ENCODE measurements at regions not wholly inside any gene's neighbourhood (a gene's known extent, or its start where the extent isn't known, plus 50 kb on each side); places are given as distances from the start of the nearest gene placed in this dataset.

DNA sequence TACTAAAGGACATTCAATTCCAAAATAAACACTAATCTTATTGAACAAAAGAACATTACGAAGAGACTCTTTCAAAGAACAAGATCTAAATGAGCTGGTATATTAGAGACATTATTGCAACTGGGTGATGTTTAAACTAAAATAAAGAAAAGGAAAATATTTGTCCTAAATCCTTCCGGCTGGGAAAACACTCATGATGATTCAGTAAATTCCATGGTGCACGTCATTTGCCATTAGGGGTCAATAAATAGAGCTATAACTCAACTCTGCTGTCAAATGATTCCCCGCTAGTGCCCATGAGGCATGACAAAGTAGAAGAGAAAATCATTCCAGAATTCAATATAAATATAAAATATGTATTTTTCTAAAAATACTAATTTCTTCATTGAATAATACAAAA is 565.5 kb upstream of the TUSC1 start:
- TF ChIP-seq SP1 (IDR thresholded peaks at IDR 0.05; ENCODE audit: low read depth, low read length), result no peak
- TF ChIP-seq, protein P1, sequence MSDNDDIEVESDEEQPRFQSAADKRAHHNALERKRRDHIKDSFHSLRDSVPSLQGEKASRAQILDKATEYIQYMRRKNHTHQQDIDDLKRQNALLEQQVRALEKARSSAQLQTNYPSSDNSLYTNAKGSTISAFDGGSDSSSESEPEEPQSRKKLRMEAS (IDR thresholded peaks at IDR 0.05), result no peak
- no peak for TF ChIP-seq POLR2A (IDR thresholded peaks at IDR 0.05; ENCODE audit: control extremely low read depth in 1 of 2, low read depth in 2 of 2, low read length in 2 of 2)
- TF ChIP-seq, protein P2, sequence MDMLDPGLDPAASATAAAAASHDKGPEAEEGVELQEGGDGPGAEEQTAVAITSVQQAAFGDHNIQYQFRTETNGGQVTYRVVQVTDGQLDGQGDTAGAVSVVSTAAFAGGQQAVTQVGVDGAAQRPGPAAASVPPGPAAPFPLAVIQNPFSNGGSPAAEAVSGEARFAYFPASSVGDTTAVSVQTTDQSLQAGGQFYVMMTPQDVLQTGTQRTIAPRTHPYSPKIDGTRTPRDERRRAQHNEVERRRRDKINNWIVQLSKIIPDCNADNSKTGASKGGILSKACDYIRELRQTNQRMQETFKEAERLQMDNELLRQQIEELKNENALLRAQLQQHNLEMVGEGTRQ (IDR thresholded peaks at IDR 0.05; ENCODE audit: low read length), result no peak
